Mesendoderm (in vitro differentiated cells): ENCODE measurements at regions not wholly inside any gene's neighbourhood (a gene's known extent, or its start where the extent isn't known, plus 50 kb on each side); places are given as distances from the start of the nearest gene placed in this dataset.

Experiments
- DNase-seq: peaks from one replicate; pipeline ENCODE4 v3.0.0; 2013
- H2AK5ac ChIP-seq: 2 replicates; pipeline ENCODE4 v1.6.1; 2013; ENCODE audit warnings: low read length, inconsistent platforms
- H2BK120ac ChIP-seq: 2 replicates; pipeline ENCODE4 v1.6.1; 2013; ENCODE audit warnings: low read depth, mild to moderate bottlenecking, low read length, moderate library complexity, mixed read lengths
- H2BK15ac ChIP-seq: replicated peaks from 2 replicates; pipeline ENCODE4 v1.6.1; 2013; ENCODE audit warnings: low read depth, mild to moderate bottlenecking, moderate library complexity
- H2BK5ac ChIP-seq: 2 replicates; pipeline ENCODE4 v1.6.1; 2013; ENCODE audit warnings: low read length, inconsistent platforms
- H3K18ac ChIP-seq: 2 replicates; pipeline ENCODE4 v1.6.1; 2013; ENCODE audit warnings: mild to moderate bottlenecking, low read length, mixed read lengths
- H3K23ac ChIP-seq: one replicate; pipeline ENCODE4 v1.6.1; 2013; ENCODE audit warnings: low read length
- H3K27ac ChIP-seq: 2 replicates; pipeline ENCODE4 v1.5.1; 2013; ENCODE audit warnings: low read depth, mild to moderate bottlenecking, inconsistent platforms, low read length, moderate library complexity
- H3K27me3 ChIP-seq: 2 replicates; pipeline ENCODE4 v1.6.1; 2013; ENCODE audit warnings: low read length, control low read depth, mild to moderate bottlenecking, inconsistent platforms; ENCODE audit not compliant: insufficient read depth, poor library complexity
- H3K36me3 ChIP-seq: 2 replicates; pipeline ENCODE4 v1.6.1; 2013; ENCODE audit warnings: low read length, inconsistent platforms; ENCODE audit not compliant: control insufficient read depth, insufficient read depth
- H3K4ac ChIP-seq: one replicate; pipeline ENCODE4 v1.6.1; 2013; ENCODE audit warnings: low read depth, mild to moderate bottlenecking, low read length, moderate library complexity
- H3K4me1 ChIP-seq: 2 replicates; pipeline ENCODE4 v1.6.1; 2013; ENCODE audit warnings: low read depth, low read length, inconsistent platforms; ENCODE audit not compliant: control insufficient read depth
- H3K4me2 ChIP-seq: 2 replicates; pipeline ENCODE4 v1.6.1; 2013; ENCODE audit warnings: low read length
- H3K4me3 ChIP-seq: 2 replicates; pipeline ENCODE4 v1.5.1; 2013; ENCODE audit warnings: mild to moderate bottlenecking, low read length
- H3K56ac ChIP-seq: one replicate; pipeline ENCODE4 v1.6.1; 2013; ENCODE audit warnings: low read length
- H3K79me1 ChIP-seq: 2 replicates; pipeline ENCODE4 v1.6.1; 2013; ENCODE audit warnings: low read length, inconsistent platforms
- H3K79me2 ChIP-seq: 2 replicates; pipeline ENCODE4 v1.6.1; 2013; ENCODE audit warnings: mild to moderate bottlenecking, low read length; ENCODE audit not compliant: control insufficient read depth, insufficient read depth
- H3K9ac ChIP-seq: 2 replicates; pipeline ENCODE4 v1.6.1; 2013; ENCODE audit warnings: low read length, inconsistent platforms
- H4K5ac ChIP-seq: one replicate; pipeline ENCODE4 v1.6.1; 2013; ENCODE audit warnings: low read length
- H4K8ac ChIP-seq: one replicate; pipeline ENCODE4 v1.6.1; 2013; ENCODE audit warnings: low read depth, mild to moderate bottlenecking, control low read depth, low read length, moderate library complexity
- WGBS: extraction: QIAGEN DNeasy Blood & Tissue Kit; methylation state at CpG from one replicate; pipeline ENCODE4 v1.1.7; 2013; ENCODE audit warnings: low lambda C conversion rate, missing lambda C conversion rate; ENCODE audit not compliant: insufficient coverage; ENCODE audit errors: extremely low coverage; 5-methylcytosine and 5-hydroxymethylcytosine counted together

DNA sequence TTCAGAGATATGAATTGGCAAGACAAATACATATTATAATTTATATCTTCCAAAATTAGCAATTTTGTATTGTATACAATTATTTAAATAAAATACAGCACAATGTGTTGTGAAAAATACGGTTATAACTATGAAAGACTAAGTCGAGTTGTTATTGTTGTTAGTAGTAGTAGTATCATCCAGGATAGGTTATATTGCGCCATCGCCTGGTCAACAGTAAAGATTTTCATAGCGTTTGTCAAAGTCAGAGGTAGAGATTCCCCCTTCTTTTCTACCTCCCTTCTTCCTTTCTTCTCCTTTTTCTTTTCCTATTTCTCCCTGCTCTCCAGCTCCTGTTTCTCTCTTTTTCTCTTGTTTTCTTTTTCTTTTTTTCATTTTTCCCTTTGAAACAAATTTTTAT is 499.1 kb upstream of the EPHA5 start:
- peak; percentile 58 for DNase-seq
- no peaks in the 10 kb centered on the region for H3K79me1 ChIP-seq
- H3K36me3 ChIP-seq = no peaks in the 10 kb centered on the region
- H3K27me3 ChIP-seq = no peaks in the 10 kb centered on the region
- no peak overlapping the region for H3K4me3 ChIP-seq
- no peak overlapping the region for H4K5ac ChIP-seq
- WGBS = no CpG with 5 or more reads among the region's 5 CpGs
- H2BK5ac ChIP-seq = no peak overlapping the region
- no peak overlapping the region for H3K4ac ChIP-seq
- H3K79me2 ChIP-seq = no peaks in the 10 kb centered on the region
- H3K23ac ChIP-seq = no peak overlapping the region
- no peak overlapping the region for H2BK120ac ChIP-seq
- no peak overlapping the region for H2BK15ac ChIP-seq
- no peak overlapping the region for H3K56ac ChIP-seq
- H3K9ac ChIP-seq = no peak overlapping the region
- no peak overlapping the region for H3K27ac ChIP-seq
- no peak overlapping the region for H2AK5ac ChIP-seq
- H3K4me1 ChIP-seq = no peaks in the 10 kb centered on the region
- H3K18ac ChIP-seq = no peak overlapping the region
- H4K8ac ChIP-seq = no peak overlapping the region
- H3K4me2 ChIP-seq = no peak overlapping the region

DNA sequence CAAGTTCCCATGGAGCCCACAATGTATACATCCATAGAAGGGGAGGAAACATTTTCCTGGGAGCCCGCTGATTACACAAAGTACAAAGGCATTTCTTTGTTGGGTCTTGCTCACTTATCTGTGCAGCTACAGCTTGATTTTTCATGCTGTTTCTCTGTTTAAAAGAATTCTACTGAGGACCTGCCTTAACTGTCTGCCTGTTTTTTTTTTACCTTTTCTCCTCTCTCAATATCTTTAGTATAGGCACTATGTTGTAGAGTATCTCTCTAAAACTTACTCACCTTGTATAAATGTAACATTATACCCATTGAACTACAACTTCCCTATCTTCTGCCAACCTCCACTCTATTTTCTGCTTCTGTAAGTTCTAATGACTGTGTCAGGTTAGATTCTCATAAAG is 494.6 kb upstream of the EPHA5 start:
- H2AK5ac ChIP-seq = no peak overlapping the region
- H2BK15ac ChIP-seq = no peak overlapping the region
- no peak overlapping the region for H3K9ac ChIP-seq
- no peaks in the 10 kb centered on the region for H3K79me1 ChIP-seq
- no peak overlapping the region for H3K18ac ChIP-seq
- H3K56ac ChIP-seq = no peak overlapping the region
- H3K4me1 ChIP-seq = no peaks in the 10 kb centered on the region
- H2BK5ac ChIP-seq = no peak overlapping the region
- no peaks in the 10 kb centered on the region for H3K79me2 ChIP-seq
- no peak overlapping the region for H3K23ac ChIP-seq
- no CpG with 5 or more reads among the region's 1 CpG for WGBS
- no peak overlapping the region for H3K4me3 ChIP-seq
- no peak overlapping the region for H4K5ac ChIP-seq
- no peak overlapping the region for H2BK120ac ChIP-seq
- H3K36me3 ChIP-seq = no peaks in the 10 kb centered on the region
- no peak overlapping the region for H3K27ac ChIP-seq
- DNase-seq = no peak
- H3K4me2 ChIP-seq = no peak overlapping the region
- H3K27me3 ChIP-seq = no peaks in the 10 kb centered on the region
- H4K8ac ChIP-seq = no peak overlapping the region
- H3K4ac ChIP-seq = no peak overlapping the region

DNA sequence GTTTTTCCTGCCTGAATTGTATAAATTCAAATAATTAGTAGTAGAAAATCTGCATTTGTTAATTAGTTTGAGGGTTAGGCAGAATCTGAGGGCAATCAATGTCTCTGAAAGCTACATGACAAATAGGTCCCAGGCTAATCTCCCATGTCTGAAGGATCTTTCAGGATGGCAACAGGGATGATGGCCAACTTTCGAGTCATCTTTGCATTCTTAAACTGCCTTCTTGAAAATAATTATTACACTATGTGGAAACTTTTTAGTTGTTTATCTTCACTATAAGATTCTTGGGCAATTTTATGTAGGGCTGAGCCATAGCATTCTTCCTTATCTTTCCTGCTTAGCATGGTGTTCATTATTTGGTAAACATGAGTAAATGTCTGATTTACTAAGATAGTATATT is 490.3 kb upstream of the EPHA5 start:
- Histone ChIP-seq H3K36me3 (no peaks in the 10 kb centered on the region), H3K4me3 (no peak overlapping the region), H4K8ac (no peak overlapping the region), H3K79me2 (no peaks in the 10 kb centered on the region), H3K4ac (no peak overlapping the region), H3K27me3 (no peaks in the 10 kb centered on the region), H3K4me1 (no peaks in the 10 kb centered on the region), H2BK120ac (no peak overlapping the region), H3K18ac (no peak overlapping the region), H3K23ac (no peak overlapping the region), H2AK5ac (no peak overlapping the region), H3K9ac (no peak overlapping the region), H3K79me1 (no peaks in the 10 kb centered on the region), H3K4me2 (no peak overlapping the region), H3K56ac (no peak overlapping the region), H2BK5ac (no peak overlapping the region), H4K5ac (no peak overlapping the region), H2BK15ac (no peak overlapping the region), H3K27ac (no peak overlapping the region)
- no CpG with 5 or more reads among the region's 1 CpG for WGBS
- DNase-seq = no peak

DNA sequence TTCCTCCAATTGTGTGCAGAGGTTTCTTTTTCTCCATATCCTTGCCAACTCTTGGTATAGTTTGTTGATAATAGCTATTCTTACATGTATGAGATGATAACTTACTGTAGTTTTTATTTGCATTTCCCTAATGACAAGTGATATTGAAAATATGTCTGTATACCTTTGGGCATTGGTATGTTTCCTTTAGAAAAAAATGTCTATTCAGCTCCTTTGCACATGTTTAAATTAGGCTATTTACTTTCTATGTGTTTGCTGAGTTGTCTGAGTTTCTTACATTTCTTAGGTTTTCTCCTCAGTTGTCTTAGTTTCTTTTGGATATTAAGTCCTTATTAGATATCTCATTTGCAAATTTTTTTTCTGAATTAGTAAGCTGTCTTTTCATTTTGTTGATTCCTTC is 487.3 kb upstream of the EPHA5 start:
- Histone ChIP-seq H4K8ac (no peak overlapping the region), H3K4me2 (no peak overlapping the region), H2BK5ac (no peak overlapping the region), H3K79me1 (no peaks in the 10 kb centered on the region), H3K27me3 (no peaks in the 10 kb centered on the region), H2AK5ac (no peak overlapping the region), H2BK15ac (no peak overlapping the region), H3K23ac (no peak overlapping the region), H3K79me2 (no peaks in the 10 kb centered on the region), H2BK120ac (no peak overlapping the region), H3K4me3 (no peak overlapping the region), H3K27ac (no peak overlapping the region), H3K36me3 (no peaks in the 10 kb centered on the region), H3K56ac (no peak overlapping the region), H3K9ac (no peak overlapping the region), H3K4me1 (no peaks in the 10 kb centered on the region), H4K5ac (no peak overlapping the region), H3K4ac (no peak overlapping the region), H3K18ac (no peak overlapping the region)
- no peak for DNase-seq

DNA sequence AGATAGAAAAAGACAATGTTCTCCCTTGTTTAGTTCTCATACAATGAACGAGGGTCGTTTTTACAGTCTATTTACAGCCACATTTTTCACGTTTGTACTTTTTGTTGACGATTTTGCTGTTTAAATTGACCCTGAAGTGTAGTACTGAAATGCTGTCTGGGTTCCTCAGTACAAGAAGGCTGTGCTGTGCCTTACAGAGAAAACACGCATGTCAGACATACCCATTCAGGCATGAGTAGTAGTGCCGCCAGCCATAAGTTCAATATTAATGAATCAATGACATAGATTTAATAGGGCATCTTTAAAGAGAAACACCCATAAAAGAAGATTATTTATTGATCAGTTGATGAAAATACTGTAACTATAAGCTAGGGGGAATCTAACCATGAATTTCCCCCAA is 459.8 kb upstream of the EPHA5 start:
- Histone ChIP-seq H3K27me3 (no peaks in the 10 kb centered on the region), H3K4ac (no peak overlapping the region), H3K4me3 (no peak overlapping the region), H4K8ac (no peak overlapping the region), H2BK120ac (no peak overlapping the region), H3K79me2 (no peaks in the 10 kb centered on the region), H3K4me1 (no peaks in the 10 kb centered on the region), H3K23ac (no peak overlapping the region), H3K27ac (no peak overlapping the region), H4K5ac (no peak overlapping the region), H3K36me3 (no peaks in the 10 kb centered on the region), H2BK15ac (no peak overlapping the region), H3K4me2 (no peak overlapping the region), H3K79me1 (no peaks in the 10 kb centered on the region), H3K56ac (no peak overlapping the region), H2AK5ac (no peak overlapping the region), H3K18ac (no peak overlapping the region), H3K9ac (no peak overlapping the region), H2BK5ac (no peak overlapping the region)
- WGBS = no CpG with 5 or more reads among the region's 6 CpGs
- no peak for DNase-seq

DNA sequence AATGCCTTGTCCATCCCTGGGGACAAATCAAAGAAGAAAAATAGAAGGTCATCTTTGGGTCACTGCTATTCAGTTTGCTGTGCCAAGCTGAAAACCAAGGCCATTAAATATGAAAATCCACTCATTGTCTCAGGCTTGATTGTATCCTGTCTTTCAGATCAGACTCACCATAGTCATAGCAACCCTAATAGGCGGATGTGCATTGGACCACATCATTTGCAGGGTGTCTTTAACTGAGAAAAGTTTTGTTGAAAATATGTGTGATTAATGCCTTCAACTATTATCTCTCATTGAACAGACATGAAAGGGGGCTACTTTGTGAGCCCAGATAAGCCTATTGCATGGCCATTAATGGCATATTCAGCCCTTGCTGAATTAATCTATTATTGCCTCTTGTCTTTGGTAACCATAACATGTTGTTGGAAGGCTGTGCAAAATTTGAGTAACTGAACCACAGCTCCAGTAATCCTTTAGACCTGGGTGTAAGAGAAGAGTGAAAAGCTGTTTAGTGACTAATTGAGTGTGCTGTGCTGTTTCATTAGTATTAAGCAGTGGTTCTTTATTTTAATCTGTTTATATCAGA is 453.6 kb upstream of the EPHA5 start:
- no peak overlapping the region for H4K5ac ChIP-seq
- H3K4me2 ChIP-seq = no peak overlapping the region
- DNase-seq = no peak
- no peak overlapping the region for H3K18ac ChIP-seq
- no peak overlapping the region for H2BK15ac ChIP-seq
- H2BK5ac ChIP-seq = no peak overlapping the region
- no CpG with 5 or more reads among the region's 1 CpG for WGBS
- H3K56ac ChIP-seq = no peak overlapping the region
- H4K8ac ChIP-seq = no peak overlapping the region
- no peaks in the 10 kb centered on the region for H3K79me2 ChIP-seq
- H3K4me1 ChIP-seq = no peaks in the 10 kb centered on the region
- H3K79me1 ChIP-seq = no peaks in the 10 kb centered on the region
- no peak overlapping the region for H3K4ac ChIP-seq
- no peak overlapping the region for H3K9ac ChIP-seq
- no peak overlapping the region for H3K23ac ChIP-seq
- H2AK5ac ChIP-seq = no peak overlapping the region
- no peak overlapping the region for H3K4me3 ChIP-seq
- no peak overlapping the region for H3K27ac ChIP-seq
- no peak overlapping the region for H2BK120ac ChIP-seq
- no peaks in the 10 kb centered on the region for H3K36me3 ChIP-seq
- no peaks in the 10 kb centered on the region for H3K27me3 ChIP-seq
